ENCODE measurements at regions not wholly inside any gene's neighbourhood (a gene's known extent, or its start where the extent isn't known, plus 50 kb on each side); places are given as distances from the start of the nearest gene placed in this dataset.
"Not testable (repeated sequence)": the region's sequence is repeated elsewhere in the genome, so short reads cannot be mapped to it uniquely, and the experiment has no call there.

GRCh38 chr17:15828727-15829314, 96.7 kb downstream of the TBC1D26 start:
- H3K9me3 Mint-ChIP-seq (ENCODE audit: unreplicated experiment); BruUV-seq (replicated peaks); H3K36me3 ChIP-seq (ENCODE audit: control insufficient read depth, insufficient read depth, low read length); H3K36me3 Mint-ChIP-seq (ENCODE audit: insufficient read depth, unreplicated experiment); H3K4me1 ChIP-seq; H3K27ac Mint-ChIP-seq (ENCODE audit: unreplicated experiment); H3K9me3 ChIP-seq; H3K27me3 Mint-ChIP-seq (ENCODE audit: insufficient read depth, unreplicated experiment); H3K27me3 ChIP-seq (replicated peaks; ENCODE audit: control insufficient read depth, insufficient read depth, low read length); H3K4me1 Mint-ChIP-seq (ENCODE audit: low read depth, unreplicated experiment); POLR2A ChIA-PET; H3K4me3 Mint-ChIP-seq (ENCODE audit: unreplicated experiment); H3K4me3 ChIP-seq (ENCODE audit: low read depth, low read length): not testable (repeated sequence)
- TF ChIP-seq, protein P1, sequence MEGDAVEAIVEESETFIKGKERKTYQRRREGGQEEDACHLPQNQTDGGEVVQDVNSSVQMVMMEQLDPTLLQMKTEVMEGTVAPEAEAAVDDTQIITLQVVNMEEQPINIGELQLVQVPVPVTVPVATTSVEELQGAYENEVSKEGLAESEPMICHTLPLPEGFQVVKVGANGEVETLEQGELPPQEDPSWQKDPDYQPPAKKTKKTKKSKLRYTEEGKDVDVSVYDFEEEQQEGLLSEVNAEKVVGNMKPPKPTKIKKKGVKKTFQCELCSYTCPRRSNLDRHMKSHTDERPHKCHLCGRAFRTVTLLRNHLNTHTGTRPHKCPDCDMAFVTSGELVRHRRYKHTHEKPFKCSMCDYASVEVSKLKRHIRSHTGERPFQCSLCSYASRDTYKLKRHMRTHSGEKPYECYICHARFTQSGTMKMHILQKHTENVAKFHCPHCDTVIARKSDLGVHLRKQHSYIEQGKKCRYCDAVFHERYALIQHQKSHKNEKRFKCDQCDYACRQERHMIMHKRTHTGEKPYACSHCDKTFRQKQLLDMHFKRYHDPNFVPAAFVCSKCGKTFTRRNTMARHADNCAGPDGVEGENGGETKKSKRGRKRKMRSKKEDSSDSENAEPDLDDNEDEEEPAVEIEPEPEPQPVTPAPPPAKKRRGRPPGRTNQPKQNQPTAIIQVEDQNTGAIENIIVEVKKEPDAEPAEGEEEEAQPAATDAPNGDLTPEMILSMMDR (IDR thresholded peaks at IDR 0.05; ENCODE audit: insufficient read depth in 1 of 2, low read depth in 1 of 2, low read length in 1 of 2, severe bottlenecking in 1 of 2, unreplicated experiment in 1 of 2) = peak; percentile 56 to 57
- CTCF ChIA-PET = interaction anchor here (1.0 to 1.5 kb wide), 2 partner anchors 116 to 170 kb away, joined by 3 to 4 read pairs; partner anchors contain the start of genes ADORA2B, TTC19 and ZSWIM7
- peak; percentile 63 to 77 for DNase-seq
- intact Hi-C loops (cut with micrococcal nuclease; ENCODE audit: unreplicated experiment) = loop anchor here (1.0 kb wide), 1 partner anchor 169 kb away; no protein-coding TSS in a partner anchor

GRCh38 chr17:15830221-15830620, 98.1 kb downstream of the TBC1D26 start:
- BruUV-seq (replicated peaks); H3K4me3 ChIP-seq (ENCODE audit: low read depth, low read length); H3K27me3 Mint-ChIP-seq (ENCODE audit: insufficient read depth, unreplicated experiment); H3K36me3 Mint-ChIP-seq (ENCODE audit: insufficient read depth, unreplicated experiment); H3K4me1 ChIP-seq; CTCF ChIA-PET; H3K36me3 ChIP-seq (ENCODE audit: control insufficient read depth, insufficient read depth, low read length); H3K4me1 Mint-ChIP-seq (ENCODE audit: low read depth, unreplicated experiment); DNase-seq; H3K27me3 ChIP-seq (replicated peaks; ENCODE audit: control insufficient read depth, insufficient read depth, low read length); intact Hi-C loops (cut with micrococcal nuclease; ENCODE audit: unreplicated experiment); H3K4me3 Mint-ChIP-seq (ENCODE audit: unreplicated experiment); H3K9me3 ChIP-seq; POLR2A ChIA-PET; H3K9me3 Mint-ChIP-seq (ENCODE audit: unreplicated experiment); H3K27ac Mint-ChIP-seq (ENCODE audit: unreplicated experiment): not testable (repeated sequence)

DNA sequence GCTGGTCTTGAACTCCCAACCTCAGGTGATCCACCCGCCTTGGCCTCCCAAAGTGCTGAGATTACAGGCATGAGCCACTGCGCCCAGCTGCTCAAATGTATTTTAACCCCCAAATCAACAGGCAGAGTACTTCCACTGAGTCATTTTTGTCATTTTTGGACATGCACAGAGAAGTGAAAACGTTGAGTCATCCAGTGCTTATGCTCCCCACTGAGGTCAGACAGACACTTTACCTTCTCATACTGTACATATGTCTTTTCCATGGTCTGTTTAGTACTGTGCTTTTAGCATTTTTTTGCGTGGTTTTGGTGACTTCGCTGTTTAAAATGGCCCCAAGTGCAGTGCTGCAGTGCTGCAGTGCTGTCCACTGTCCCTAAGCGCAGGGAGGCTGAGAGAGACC, 99.1 kb downstream of the TBC1D26 start:
- H3K4me1 Mint-ChIP-seq (ENCODE audit: low read depth, unreplicated experiment); H3K4me3 ChIP-seq (ENCODE audit: low read depth, low read length); BruUV-seq (replicated peaks); CTCF ChIA-PET; DNase-seq; H3K36me3 Mint-ChIP-seq (ENCODE audit: insufficient read depth, unreplicated experiment); H3K4me1 ChIP-seq; H3K36me3 ChIP-seq (ENCODE audit: control insufficient read depth, insufficient read depth, low read length); H3K27me3 Mint-ChIP-seq (ENCODE audit: insufficient read depth, unreplicated experiment); H3K9me3 ChIP-seq; intact Hi-C loops (cut with micrococcal nuclease; ENCODE audit: unreplicated experiment); POLR2A ChIA-PET; H3K9me3 Mint-ChIP-seq (ENCODE audit: unreplicated experiment); H3K27ac Mint-ChIP-seq (ENCODE audit: unreplicated experiment); H3K4me3 Mint-ChIP-seq (ENCODE audit: unreplicated experiment); H3K27me3 ChIP-seq (replicated peaks; ENCODE audit: control insufficient read depth, insufficient read depth, low read length): not testable (repeated sequence)

DNA sequence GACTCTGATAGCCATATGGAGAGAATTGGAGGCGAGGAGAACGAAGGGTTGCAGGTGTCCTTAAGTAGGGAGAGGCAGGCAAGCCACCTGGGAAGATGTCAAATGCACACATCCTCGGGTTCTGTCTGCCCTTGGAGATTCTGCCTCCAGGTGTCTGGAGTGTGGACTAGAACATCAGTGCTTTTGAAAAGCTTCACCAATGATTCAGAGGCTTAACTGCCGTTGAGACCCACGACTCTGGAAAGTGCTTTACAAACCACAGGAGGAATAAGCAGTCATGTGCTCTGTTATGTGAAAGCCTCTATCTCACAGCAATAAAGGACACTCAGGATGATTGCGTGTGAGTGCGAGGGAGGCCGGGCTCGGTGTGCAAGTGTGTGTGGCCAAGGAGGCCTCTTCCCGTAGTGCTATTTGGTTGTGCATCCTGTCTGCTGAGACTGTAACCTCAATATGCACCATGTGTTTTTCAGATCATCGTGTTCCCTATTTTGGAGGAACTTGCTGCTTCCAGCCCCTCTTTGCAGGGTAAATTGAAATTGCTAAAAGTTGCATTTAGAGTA, 100.9 kb downstream of the TBC1D26 start:
- H3K27me3 Mint-ChIP-seq (ENCODE audit: insufficient read depth, unreplicated experiment); H3K4me1 Mint-ChIP-seq (ENCODE audit: low read depth, unreplicated experiment); BruUV-seq (replicated peaks); CTCF ChIA-PET; intact Hi-C loops (cut with micrococcal nuclease; ENCODE audit: unreplicated experiment); H3K36me3 Mint-ChIP-seq (ENCODE audit: insufficient read depth, unreplicated experiment); H3K4me1 ChIP-seq; H3K27ac Mint-ChIP-seq (ENCODE audit: unreplicated experiment); DNase-seq; POLR2A ChIA-PET; H3K27me3 ChIP-seq (replicated peaks; ENCODE audit: control insufficient read depth, insufficient read depth, low read length); H3K4me3 Mint-ChIP-seq (ENCODE audit: unreplicated experiment); H3K9me3 ChIP-seq; H3K9me3 Mint-ChIP-seq (ENCODE audit: unreplicated experiment); H3K4me3 ChIP-seq (ENCODE audit: low read depth, low read length); H3K36me3 ChIP-seq (ENCODE audit: control insufficient read depth, insufficient read depth, low read length): not testable (repeated sequence)

- H3K4me3 ChIP-seq (ENCODE audit: low read depth, low read length); H3K36me3 ChIP-seq (ENCODE audit: control insufficient read depth, insufficient read depth, low read length); H3K9me3 ChIP-seq; H3K27me3 ChIP-seq (replicated peaks; ENCODE audit: control insufficient read depth, insufficient read depth, low read length); H3K9me3 Mint-ChIP-seq (ENCODE audit: unreplicated experiment); CTCF ChIA-PET; DNase-seq; H3K4me3 Mint-ChIP-seq (ENCODE audit: unreplicated experiment); POLR2A ChIA-PET; H3K4me1 Mint-ChIP-seq (ENCODE audit: low read depth, unreplicated experiment); H3K27me3 Mint-ChIP-seq (ENCODE audit: insufficient read depth, unreplicated experiment); H3K27ac Mint-ChIP-seq (ENCODE audit: unreplicated experiment); intact Hi-C loops (cut with micrococcal nuclease; ENCODE audit: unreplicated experiment); BruUV-seq (replicated peaks); H3K4me1 ChIP-seq; H3K36me3 Mint-ChIP-seq (ENCODE audit: insufficient read depth, unreplicated experiment): not testable (repeated sequence)
Measured at GRCh38 chr17:15833890-15834289, 101.8 kb downstream of the TBC1D26 start.

GRCh38 chr17:15835481-15835880, 103.4 kb downstream of the TBC1D26 start:
- H3K36me3 Mint-ChIP-seq (ENCODE audit: insufficient read depth, unreplicated experiment); POLR2A ChIA-PET; H3K27me3 Mint-ChIP-seq (ENCODE audit: insufficient read depth, unreplicated experiment); CTCF ChIA-PET; H3K27ac Mint-ChIP-seq (ENCODE audit: unreplicated experiment); H3K9me3 ChIP-seq; H3K27me3 ChIP-seq (replicated peaks; ENCODE audit: control insufficient read depth, insufficient read depth, low read length); H3K4me3 Mint-ChIP-seq (ENCODE audit: unreplicated experiment); H3K4me1 Mint-ChIP-seq (ENCODE audit: low read depth, unreplicated experiment); H3K36me3 ChIP-seq (ENCODE audit: control insufficient read depth, insufficient read depth, low read length); intact Hi-C loops (cut with micrococcal nuclease; ENCODE audit: unreplicated experiment); BruUV-seq (replicated peaks); H3K4me3 ChIP-seq (ENCODE audit: low read depth, low read length); H3K4me1 ChIP-seq; DNase-seq; H3K9me3 Mint-ChIP-seq (ENCODE audit: unreplicated experiment): not testable (repeated sequence)

Data from Caco-2 (cell line).